SW480 (cell line): ENCODE measurements at regions not wholly inside any gene's neighbourhood (a gene's known extent, or its start where the extent isn't known, plus 50 kb on each side); places are given as distances from the start of the nearest gene placed in this dataset.
A peak's percentile ranks its signal among the peaks of the same experiment; 100 is the strongest.
"Not testable (repeated sequence)": the region's sequence is repeated elsewhere in the genome, so short reads cannot be mapped to it uniquely, and the experiment has no call there.

Source experiments
- DNase-seq: peaks from one replicate; pipeline ENCODE4 v3.0.0-alpha.2; 2016; ENCODE audit warnings: low spot score

DNA sequence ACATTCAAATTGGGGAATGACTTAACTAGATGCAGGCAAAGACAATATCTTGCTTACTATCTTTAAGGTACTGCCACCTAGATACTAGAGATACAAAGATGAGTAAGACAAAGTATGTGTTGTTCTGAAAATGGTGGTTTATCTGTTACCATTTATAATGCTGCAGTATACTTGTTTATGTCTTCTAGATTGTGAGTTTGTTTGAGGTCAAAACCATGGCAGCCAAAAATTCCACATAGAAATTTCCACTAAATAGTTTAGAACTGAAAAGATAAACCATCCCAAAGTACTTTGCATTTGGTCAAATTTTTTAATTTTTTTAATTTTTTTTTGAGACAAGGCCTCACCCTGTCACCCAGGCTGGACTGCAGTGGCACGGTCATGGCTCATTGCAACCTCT is 150.8 kb downstream of the SOX4 start:
- no peak for DNase-seq

GRCh38 chr6:21745543-21746337 is 152.2 kb downstream of the SOX4 start:
- DNase-seq, result no peak

DNA sequence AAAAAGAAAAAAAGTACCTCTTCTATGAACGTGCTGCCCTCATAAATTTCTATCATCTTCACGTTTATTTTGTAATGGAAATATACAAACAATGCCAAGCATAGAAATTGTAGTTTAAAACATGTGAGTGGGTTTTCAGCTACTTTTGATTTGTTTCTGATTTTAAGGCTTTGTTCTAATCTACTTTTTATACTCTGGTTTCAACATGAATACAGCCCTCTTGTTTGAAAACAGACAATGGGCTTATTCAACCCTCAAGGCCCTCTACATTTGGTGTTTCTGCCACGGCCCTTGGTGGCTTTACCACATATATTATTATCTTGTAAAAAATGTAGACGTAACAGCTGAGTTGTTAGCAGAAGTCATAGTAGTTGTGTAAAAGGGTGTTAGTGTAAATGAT is 153.9 kb downstream of the SOX4 start:
- no peak for DNase-seq

DNA sequence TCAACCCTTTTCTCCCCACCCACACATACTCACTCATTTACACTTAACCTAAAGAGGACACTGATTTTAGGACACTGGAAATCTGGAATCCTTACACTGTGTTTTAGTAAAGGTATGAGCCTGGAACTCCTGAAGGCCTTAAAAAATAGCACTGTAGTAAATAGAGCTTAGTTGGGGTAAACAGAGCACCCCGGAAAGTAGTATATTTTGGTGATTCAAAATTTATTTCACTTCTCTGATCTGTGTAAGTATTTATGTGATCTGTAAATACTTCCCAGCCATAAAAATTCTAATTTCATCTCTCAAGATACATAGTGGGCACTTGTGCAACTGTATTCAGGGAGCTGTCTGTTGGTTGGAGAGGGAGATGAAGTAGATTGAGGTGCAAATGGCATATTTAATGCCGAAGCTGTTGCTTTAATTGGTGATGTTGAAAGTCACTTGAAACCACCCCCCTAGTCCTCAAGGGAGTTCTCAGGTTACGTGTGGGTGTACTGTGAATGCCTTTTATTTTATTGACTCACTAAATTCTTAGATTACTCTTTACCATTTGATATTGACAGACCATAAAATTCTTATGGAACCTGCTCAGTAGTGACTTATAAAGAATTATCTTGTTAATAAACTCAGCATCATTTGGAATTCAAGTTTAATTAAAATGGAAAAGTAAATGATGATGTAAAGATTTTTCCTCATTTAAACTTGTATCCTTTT is 154.9 kb downstream of the SOX4 start:
- peak; percentile 39 for DNase-seq

- no peak for DNase-seq
Observed at GRCh38 chr6:21749754-21750153, 156.2 kb downstream of the SOX4 start.

GRCh38 chr6:21750575-21750974 is 157.0 kb downstream of the SOX4 start:
- no peak for DNase-seq

- no peak for DNase-seq
Observed at GRCh38 chr6:21751608-21752007, 158.1 kb downstream of the SOX4 start.

DNA sequence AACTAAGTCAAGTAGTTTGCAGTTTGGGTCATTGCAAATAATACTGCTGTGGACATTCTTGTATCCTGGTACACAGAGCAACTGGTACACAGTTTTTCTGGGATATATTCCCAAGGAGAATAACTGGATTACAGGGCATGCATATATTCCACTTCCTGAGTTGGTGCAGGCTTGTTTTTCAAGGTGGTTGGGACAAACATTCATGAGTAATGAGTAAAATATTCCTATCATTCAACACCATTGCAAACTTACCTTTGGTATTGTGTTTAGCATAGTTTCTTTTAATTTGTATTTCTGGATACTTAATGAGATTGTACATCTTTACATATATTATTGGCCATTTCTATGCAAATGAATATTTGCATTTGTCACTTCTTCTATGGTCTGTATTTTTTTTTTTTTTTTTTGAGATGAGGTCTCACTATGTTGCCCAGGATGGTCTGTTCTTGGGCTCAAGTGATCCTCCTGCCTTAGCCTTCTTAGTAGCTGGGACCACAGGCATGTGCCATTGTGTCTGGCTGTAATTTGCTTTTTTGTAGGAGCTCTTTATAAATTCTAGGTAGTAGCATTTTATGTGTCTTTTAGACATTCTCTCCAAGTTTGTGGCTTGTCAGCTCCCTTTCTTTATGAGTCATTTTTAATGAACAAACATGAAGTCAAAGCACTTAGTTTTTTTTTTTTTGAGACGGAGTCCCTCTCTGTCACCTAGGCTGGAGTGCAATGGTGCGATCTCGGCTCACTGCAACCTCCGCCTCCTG is 158.7 kb downstream of the SOX4 start:
- no peak for DNase-seq

DNA sequence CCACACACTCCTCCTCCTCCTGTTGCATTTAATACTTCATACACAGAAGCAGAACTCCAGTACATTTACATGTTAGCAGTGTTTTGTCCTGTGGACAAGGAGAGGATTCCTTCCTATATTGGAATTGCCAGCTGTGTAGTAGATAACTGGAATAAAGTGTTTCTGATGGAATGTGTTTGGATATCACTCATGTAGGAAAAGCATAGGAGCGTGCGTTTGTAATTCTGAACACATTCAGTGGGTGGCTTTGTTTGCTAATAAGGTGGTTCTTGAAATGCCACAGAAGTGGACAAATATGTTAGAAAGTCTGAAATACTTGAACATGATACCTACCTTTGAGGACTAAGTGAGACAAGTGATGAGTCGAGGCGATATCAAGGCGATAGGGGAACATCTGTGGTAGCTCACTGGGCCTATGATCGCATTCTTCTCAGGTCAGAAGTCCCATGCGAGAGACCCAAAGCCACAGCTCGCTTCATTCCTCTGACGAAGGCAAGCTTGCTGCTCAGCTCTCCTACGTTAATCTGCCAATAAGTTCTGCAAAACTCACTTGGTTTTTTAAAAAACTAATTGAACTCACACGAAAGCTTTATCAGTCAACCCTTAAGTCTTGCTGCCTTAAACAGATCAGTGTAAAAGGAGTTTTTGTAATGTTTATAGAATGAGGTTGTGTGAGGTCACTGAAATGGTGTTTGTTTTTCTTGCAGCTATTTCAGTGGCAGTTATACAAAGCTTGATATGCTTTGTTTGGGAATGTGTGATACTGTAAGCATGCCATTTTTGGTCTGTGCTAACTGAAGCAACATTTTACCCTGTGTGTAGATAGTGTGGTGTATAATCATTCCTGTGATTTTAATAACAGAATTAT is 159.9 kb downstream of the SOX4 start:
- DNase-seq, result no peak

- no peak for DNase-seq
Observed at GRCh38 chr6:21754891-21755290, 161.3 kb downstream of the SOX4 start.

DNA sequence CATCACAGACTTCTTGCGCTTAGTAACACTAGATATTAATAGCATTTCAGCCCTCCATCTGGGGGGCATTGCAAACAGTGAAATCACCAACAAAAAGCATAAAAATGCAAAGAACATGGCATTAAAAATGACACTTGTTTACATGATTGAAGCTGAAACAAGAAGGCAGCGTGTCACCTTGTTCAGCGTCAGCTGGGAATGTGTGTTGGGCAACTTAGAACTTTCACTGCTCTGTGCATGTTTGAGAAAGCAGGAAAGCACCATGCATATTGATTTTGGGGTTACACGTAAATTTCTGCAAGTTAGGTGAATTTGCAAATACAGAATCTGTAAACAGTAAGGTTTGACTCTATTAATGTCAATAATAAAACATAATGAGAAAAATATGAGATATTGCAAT is 162.9 kb downstream of the SOX4 start:
- no peak for DNase-seq

DNA sequence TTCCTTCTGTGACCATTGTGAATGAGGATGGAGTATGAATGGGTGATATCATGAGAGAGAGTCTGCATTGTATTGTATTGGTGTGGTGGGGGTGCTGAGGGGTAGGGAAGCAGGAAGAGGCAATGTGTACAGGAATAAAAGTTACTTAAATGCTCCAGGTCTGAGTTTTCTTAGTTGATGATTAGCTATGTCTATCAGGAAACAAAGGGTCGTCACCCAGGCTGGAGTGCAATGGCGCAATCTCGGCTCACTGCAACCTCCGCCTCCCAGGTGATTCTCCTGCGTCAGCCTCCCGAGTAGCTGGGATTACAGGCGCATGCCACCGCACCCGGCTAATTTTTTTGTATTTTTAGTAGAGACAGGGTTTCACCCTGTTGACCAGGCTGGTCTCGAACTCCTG is 163.8 kb downstream of the SOX4 start:
- DNase-seq, result not testable (repeated sequence)

GRCh38 chr6:21759721-21760120 is 166.2 kb downstream of the SOX4 start:
- no peak for DNase-seq

GRCh38 chr6:21761053-21761730 is 167.6 kb downstream of the SOX4 start:
- DNase-seq, result not testable (repeated sequence)

GRCh38 chr6:21764989-21765388 is 171.4 kb downstream of the SOX4 start:
- no peak for DNase-seq

- DNase-seq, result no peak
Observed at GRCh38 chr6:21767891-21768648, 174.5 kb downstream of the SOX4 start.

- DNase-seq, result no peak
Observed at GRCh38 chr6:21769405-21769861, 175.9 kb downstream of the SOX4 start.

- no peak for DNase-seq
Observed at GRCh38 chr6:21769968-21770367, 176.4 kb downstream of the SOX4 start.

DNA sequence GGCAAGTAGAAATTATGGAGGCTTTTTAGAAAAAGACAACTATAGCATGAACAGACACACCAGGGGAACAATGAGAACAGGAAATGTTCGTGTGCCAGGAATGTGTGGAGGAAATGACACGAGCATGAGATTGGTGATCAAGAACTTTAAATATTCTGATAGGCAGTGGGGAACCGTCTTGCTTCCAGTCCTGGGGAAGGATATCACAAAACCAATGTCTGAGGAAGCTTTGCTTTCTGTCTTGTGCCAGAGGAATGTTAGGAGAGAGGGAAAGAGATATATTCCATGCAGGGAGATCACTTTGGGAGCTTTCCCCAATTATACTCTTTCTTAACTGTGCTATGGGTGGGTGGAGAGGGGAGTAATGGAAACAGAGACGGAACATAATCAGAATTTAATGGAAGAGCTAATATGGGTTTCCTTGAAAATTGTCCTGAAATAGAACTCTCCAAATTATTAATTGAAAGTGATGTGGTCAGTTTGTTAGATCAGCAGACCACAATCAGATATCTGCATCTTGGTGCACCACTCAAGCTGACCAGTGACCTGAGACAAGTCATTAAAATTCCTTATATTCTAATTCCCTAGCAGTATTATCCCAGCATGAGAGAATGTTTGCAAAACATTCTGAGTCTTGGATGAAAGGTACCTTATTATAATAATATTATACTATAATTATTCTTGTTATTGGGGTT is 178.2 kb downstream of the SOX4 start:
- DNase-seq, result no peak

DNA sequence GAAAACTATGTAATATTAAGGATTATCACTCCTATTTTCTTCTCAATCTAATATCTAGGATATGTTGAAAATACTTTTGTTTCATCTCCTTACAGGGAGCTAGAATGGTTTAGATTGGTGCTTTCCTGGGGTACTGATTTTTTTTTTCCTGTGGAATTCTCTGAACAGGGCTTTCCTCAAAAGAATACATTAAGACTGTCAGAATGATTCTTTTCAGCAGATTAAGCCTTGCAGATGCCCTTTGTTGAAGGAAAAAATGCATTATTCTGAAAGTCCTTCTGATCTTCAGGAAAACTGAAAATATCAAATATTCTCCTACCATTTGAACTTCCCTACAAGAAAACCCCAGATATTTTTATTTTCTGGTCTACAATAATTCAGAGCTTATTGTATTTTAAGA is 178.9 kb downstream of the SOX4 start:
- no peak for DNase-seq
